Dermis microvascular lymphatic vessel endothelial cell (primary cell): ENCODE measurements at regions not wholly inside any gene's neighbourhood (a gene's known extent, or its start where the extent isn't known, plus 50 kb on each side); places are given as distances from the start of the nearest gene placed in this dataset.

Experiments
- DNase-seq, 2 donors: peaks; one replicate each; pipeline versions ENCODE4 v3.0.0 to v3.0.0-alpha.2; 2010; ENCODE audit warnings: low read depth in 2 of 2

DNA sequence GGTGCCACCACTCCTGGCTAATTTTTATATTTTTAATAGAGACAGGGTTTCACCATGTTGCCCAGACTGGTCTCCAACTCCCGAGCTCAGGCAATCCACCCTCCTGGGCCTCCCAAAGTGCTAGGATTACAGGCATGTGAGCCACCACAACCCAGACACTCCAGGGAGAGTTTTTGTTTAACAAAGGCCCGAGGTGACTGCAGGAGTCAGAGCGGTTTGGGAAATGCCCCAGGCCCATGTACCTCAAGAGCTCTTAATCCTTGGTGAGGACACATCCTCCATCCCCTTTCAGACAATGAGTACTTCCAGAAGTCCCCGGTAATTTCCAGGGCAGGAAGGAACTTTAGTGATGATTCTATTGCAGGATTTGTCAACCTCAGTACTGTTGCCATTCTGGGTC lies 176.0 kb downstream of the ESRRB start:
- DNase-seq: no peak

DNA sequence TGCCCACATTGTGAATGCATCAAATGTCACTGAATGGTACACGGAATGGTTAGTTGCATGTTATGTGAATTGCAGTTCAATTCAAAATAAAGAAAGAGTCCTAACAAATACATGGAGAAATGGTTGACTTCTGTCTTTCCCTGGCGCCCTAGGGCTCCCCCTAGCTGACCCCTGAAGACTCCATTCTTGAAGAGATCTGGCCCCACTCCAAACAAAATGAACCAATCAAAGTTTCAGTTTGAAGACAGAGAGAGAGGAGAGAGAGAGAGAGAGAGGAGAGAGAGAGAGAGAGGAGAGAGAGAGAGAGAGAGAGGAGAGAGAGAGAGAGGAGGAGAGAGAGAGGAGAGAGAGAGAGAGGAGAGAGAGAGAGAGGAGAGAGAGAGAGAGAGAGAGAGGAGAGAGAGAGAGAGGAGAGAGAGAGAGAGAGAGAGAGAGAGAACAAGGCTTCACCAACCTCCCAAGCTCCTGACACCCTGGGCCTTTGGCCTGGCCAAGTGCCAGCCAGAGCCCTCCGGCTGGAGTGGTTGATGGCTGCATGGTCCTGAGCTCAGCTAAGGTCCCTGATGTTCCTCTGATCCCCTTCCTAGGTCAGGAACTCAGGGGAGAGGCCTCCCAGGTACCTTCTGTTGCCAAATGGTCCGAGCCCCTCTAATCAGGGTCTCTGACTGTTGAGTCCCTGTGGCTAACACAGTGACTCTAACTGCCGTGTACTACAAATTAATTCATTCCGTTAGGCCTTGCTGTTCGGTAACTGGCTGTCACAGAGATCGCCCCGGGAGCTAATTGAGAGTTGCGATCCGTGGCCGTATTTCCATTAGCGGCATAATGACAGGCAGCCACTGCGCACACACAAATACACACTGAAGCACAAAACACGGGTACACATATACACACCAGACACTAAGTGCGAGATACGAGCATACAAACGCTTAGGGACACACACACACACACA lies 188.8 kb downstream of the ESRRB start:
- no peak for DNase-seq

DNA sequence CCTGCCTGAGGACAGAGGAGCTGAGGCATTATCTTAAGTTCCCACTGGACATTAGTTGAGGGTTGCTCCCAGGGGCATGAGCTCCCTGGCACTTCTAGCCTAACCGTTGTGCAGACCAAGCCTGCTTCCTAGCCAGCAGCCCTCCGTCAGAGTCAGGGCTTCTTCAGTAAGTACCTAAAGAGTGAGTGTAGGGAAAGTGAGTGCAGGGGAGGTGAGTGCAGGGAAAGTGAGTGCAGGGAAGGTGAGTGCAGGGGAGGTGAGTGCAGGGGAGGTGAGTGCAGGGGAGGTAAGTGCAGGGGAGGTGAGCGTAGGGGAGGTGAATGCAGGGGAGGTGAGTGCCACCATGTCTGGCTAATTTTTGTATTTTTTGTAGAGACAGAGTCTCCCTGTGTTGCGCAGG lies 190.5 kb downstream of the ESRRB start:
- no peak for DNase-seq

DNA sequence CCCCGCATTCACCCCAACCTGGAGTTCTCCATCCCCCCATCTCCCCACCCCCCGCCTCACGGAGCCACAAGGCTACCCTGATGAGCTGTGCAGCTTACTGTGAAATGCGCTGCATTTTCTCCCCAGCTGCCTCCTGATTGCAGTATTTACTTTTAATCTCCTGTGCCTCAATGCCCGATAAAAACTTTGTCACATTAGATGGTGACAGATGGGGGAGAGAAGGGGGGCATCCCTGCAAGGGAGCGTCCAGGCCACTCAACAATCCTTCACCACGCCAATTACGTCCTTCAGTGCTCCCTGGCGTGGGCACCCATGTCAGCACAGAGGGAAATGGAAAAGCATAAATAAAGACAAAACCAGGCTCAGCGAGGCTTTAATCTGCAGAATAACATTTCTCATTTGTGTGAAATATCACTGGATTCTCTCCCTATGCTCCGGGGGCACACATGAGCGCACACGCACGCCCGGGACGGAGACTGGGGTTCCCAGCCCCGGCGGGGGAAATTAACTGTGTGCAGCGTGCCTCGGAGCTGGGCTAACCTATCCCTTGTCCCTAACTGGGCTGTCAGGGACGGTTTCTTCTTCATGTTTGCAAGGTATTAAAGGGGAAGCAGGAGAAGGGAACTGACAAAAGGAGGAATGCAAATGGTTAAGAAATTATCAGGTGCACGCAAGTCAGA lies 186.7 kb upstream of the VASH1 start:
- DNase-seq: no peak

GRCh38 chr14:76575108-76575507 lies 186.2 kb upstream of the VASH1 start:
- no peak for DNase-seq

DNA sequence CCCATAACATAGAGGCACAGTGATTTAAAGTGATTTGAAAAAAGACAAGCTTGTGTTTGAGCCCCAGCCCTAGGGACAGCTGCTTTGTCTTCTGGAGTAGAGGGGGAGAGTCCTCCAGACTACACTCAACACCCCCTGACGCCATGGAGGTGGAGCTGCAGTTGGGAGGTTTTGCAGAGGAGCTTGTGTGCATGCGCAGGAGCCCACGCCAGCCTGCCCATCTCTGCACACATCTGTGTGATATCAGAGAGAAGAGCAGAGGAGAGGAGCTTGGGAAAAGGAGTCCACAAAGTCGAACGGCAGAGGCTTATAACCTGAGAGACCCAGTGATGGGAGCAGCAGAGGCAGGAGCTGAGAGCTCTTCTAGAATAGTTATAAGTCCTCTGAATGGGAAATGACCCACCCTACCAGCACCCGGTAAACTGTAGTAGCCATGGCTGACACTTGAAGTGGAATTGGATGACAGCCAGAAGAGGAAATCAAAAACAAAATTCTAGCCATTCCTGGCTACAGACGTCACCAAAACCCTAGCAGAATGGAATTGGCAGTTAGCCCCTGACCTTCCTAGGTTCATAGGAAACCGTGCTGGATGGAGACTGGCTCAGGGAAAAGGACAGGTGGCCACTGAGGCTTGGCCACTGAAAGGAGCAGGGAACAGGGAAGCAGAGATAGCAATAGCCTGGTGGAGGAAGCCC lies 185.1 kb upstream of the VASH1 start:
- peak; percentile 51 to 73 for DNase-seq

DNA sequence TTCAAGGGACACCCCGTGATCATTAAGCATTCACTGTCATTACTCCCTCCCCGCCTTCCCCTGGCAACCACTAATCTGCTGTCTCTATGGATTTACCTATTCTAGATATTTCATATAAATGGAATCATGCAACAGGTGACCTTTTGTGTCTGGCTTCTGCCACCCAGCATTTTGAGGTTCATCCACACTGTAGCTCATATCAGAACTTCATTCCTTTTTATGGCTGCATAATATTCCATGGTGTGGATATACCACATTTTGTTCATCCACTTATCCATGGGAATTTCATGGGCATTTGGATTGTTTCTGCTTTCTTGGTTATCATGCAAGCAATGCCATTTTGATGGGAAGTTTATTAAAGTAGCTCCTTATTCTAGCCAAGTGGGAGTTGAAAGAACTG lies 184.2 kb upstream of the VASH1 start:
- no peak for DNase-seq

GRCh38 chr14:76577837-76578236 lies 183.4 kb upstream of the VASH1 start:
- no peak for DNase-seq

- no peak for DNase-seq
Observed at GRCh38 chr14:76580399-76580798, 180.9 kb upstream of the VASH1 start.

- no peak for DNase-seq
Observed at GRCh38 chr14:76580967-76581366, 180.3 kb upstream of the VASH1 start.

- no peak for DNase-seq
Observed at GRCh38 chr14:76581592-76581991, 179.7 kb upstream of the VASH1 start.

GRCh38 chr14:76582447-76582846 lies 178.8 kb upstream of the VASH1 start:
- DNase-seq: no peak

DNA sequence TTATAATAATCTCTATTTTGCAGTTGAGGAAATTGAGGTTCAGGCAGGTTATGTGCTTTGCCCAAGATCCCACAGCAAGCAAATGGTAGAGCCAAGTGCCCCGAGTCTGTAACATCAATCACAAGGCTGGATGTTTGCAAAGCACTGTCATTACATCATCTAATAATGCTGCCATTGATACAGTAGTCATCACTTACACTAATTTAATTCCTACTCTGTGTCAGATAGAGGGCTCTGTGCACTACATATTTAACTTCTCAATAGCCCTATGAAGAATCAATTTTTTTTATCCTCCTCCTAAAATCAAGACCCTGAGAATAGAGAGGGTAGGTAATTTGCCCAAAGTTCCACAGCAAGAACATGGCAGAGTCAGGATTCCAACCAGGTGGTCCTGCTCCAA lies 178.1 kb upstream of the VASH1 start:
- DNase-seq: no peak

GRCh38 chr14:76583805-76584204 lies 177.5 kb upstream of the VASH1 start:
- DNase-seq: no peak

DNA sequence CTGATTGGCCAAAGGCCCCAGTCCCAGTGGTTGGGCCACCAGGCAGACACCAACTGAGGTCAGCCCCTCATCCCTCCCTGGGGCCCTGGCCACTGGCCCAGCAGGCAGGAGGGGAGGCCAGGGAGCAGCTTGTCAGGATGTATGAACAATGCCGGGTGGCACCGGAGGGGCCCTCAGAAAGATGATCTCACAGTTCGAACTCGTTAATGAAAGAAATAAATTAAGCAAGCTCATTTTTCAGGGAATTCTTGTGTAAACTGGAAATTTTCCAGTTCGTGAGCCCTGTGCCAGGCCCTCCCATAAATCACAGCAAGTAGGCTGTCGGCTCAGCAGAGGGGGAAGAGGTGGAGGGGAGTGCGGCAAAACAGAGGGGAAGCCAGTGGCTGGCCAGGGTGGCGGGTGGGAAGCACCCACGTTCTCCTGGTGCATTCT lies 177.0 kb upstream of the VASH1 start:
- DNase-seq: peak; percentile 76 to 88

- no peak for DNase-seq
Observed at GRCh38 chr14:76585616-76586015, 175.7 kb upstream of the VASH1 start.

GRCh38 chr14:76589246-76589645 lies 172.0 kb upstream of the VASH1 start:
- no peak for DNase-seq

DNA sequence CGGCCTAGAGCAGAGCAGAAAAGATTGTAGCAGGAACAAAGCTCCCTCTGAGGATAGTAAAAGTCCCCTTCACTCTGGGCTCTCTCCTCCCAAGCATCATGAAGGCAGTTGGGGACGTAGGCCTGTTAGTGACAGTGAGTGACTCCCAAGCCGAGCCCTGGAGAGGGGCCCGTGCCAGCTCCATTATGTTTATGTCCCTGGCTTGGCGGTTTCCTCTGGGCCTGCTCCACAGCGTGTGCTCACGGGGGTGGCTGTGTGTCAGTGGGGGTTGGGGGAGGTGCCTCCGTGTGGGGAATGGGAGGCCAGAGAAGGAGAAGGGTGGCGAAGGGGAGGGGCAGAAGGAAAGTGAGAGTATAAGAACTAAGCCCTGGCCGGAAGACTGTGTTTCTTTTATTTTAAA lies 170.0 kb upstream of the VASH1 start:
- peak; percentile 4 to 5 for DNase-seq

- DNase-seq: no peak
Observed at GRCh38 chr14:76595266-76595665, 166.0 kb upstream of the VASH1 start.

DNA sequence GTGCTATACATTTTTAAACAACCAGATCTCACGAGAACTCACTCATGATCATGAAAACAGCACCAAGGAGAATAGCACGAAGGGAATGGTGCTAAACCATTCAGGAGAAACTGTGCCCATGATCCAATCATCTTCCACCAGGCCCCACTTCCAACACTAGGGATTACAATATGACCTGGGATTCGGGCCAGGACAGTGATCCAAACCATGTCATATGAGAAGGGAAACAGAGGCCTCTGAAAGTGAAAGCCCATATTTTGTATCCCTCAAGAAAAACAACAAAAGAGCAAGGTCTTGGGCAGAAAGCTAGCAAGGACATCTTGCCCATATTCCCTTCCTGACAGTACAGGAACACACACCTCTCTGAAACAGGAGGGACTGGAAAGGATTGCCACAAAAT lies 163.9 kb upstream of the VASH1 start:
- DNase-seq: no peak

- no peak for DNase-seq
Observed at GRCh38 chr14:76599141-76599540, 162.1 kb upstream of the VASH1 start.

GRCh38 chr14:76599559-76600287 lies 161.5 kb upstream of the VASH1 start:
- DNase-seq: no peak
